ENCODE measurements at regions not wholly inside any gene's neighbourhood (a gene's known extent, or its start where the extent isn't known, plus 50 kb on each side); places are given as distances from the start of the nearest gene placed in this dataset.
"Not testable (repeated sequence)": the region's sequence is repeated elsewhere in the genome, so short reads cannot be mapped to it uniquely, and the experiment has no call there.

DNA sequence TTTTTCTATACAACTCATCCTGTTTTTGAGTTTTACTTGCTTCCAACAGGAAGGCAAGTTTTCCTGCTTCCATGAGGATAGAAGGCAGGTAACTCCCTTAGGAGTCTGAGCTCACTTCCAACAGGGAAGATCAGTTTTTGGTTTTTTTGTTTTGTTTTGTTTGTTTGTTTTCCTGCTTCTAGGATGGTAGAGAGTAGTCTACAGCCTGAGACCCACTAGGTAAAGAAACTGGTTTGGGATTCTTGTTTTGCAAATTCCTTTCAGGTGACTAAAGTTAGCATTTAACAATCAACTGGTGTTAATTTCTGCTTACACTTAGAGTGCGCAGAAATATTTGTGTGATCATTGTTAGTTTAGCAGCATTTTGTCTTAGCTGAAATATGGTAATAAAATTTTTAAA, 227.8 kb upstream of the TACR3 start:
- Histone ChIP-seq H3K27me3 (ENCODE audit: low read length) (no peaks in the 10 kb centered on the region), H3K79me2 (ENCODE audit: low read length) (no peaks in the 10 kb centered on the region), H3K9ac (ENCODE audit: low read length) (no peak overlapping the region), H3K4me1 (ENCODE audit: insufficient read depth, low read length) (no peaks in the 10 kb centered on the region), H4K20me1 (ENCODE audit: low read length) (no peaks in the 10 kb centered on the region), H3K9me3 (ENCODE audit: low read length) (no peaks in the 10 kb centered on the region), H3K36me3 (ENCODE audit: low read depth, low read length) (no peaks in the 10 kb centered on the region), H2AFZ (ENCODE audit: low read length) (no peak overlapping the region), H3K27ac (ENCODE audit: low read length) (no peak overlapping the region), H3K9me2 (replicated peaks; ENCODE audit: low read length) (no peaks in the 10 kb centered on the region), H3K4me2 (ENCODE audit: low read length) (no peak overlapping the region), H3F3A (ENCODE audit: low read length, unreplicated experiment) (no peaks in the 10 kb centered on the region), H3K4me3 (ENCODE audit: low read length) (no peak overlapping the region)
- no peak for ATAC-seq
- BruUV-seq (replicated peaks), result no TSS peak
- intact Hi-C loops (cut with micrococcal nuclease), result no loop called here
- TF ChIP-seq EZH2phosphoT487 (IDR thresholded peaks at IDR 0.05; ENCODE audit: borderline replicate concordance, low read length) (no peak), EZH2 (IDR thresholded peaks at IDR 0.05; ENCODE audit: low read length, unreplicated experiment) (no peak)
- TF ChIP-seq, protein P1, sequence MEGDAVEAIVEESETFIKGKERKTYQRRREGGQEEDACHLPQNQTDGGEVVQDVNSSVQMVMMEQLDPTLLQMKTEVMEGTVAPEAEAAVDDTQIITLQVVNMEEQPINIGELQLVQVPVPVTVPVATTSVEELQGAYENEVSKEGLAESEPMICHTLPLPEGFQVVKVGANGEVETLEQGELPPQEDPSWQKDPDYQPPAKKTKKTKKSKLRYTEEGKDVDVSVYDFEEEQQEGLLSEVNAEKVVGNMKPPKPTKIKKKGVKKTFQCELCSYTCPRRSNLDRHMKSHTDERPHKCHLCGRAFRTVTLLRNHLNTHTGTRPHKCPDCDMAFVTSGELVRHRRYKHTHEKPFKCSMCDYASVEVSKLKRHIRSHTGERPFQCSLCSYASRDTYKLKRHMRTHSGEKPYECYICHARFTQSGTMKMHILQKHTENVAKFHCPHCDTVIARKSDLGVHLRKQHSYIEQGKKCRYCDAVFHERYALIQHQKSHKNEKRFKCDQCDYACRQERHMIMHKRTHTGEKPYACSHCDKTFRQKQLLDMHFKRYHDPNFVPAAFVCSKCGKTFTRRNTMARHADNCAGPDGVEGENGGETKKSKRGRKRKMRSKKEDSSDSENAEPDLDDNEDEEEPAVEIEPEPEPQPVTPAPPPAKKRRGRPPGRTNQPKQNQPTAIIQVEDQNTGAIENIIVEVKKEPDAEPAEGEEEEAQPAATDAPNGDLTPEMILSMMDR (conservative IDR thresholded peaks at IDR 0.05; ENCODE audit: low read depth, low read length), result no peak
- DNase-seq, result no peak
- POLR2A ChIA-PET (ENCODE audit: unreplicated experiment), result no interaction called here
- CTCF ChIA-PET, result no interaction called here

DNA sequence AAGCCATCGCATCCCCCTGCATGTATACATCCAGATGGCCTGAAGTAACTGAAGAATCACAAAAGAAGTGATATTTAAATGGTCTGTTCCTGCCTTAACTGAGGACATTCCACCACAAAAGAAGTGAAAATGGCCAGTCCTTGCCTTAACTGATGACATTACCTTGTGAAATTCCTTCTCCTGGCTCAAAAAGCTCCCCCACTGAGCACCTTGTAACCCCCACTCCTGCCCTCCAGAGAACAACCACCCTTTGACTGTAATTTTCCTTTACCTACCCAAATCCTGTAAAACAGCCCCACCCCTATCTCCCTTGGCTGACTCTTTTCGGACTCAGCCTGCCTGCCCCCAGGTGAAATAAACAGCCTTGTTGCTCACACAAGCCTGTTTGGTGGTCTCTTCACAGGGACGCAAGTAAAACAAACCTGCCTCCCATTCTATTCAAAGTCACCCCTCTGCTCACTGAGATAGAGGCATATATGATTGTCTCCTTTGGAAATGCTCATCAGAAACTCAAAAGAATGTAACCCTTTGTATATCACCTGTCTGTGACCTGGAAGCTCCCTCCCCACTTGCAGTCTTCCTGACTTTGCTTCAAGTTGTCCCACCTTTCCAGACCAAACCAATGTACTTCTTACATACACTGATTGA, 227.0 kb upstream of the TACR3 start:
- H3K27ac ChIP-seq (ENCODE audit: low read length); DNase-seq; H3K36me3 ChIP-seq (ENCODE audit: low read depth, low read length); intact Hi-C loops (cut with micrococcal nuclease); H3K9me3 ChIP-seq (ENCODE audit: low read length); H3K27me3 ChIP-seq (ENCODE audit: low read length); CTCF ChIA-PET; BruUV-seq (replicated peaks); H3K4me1 ChIP-seq (ENCODE audit: insufficient read depth, low read length); H3F3A ChIP-seq (ENCODE audit: low read length, unreplicated experiment); POLR2A ChIA-PET (ENCODE audit: unreplicated experiment); H2AFZ ChIP-seq (ENCODE audit: low read length); ATAC-seq; H3K9ac ChIP-seq (ENCODE audit: low read length); H3K9me2 ChIP-seq (replicated peaks; ENCODE audit: low read length); H3K79me2 ChIP-seq (ENCODE audit: low read length); H3K4me3 ChIP-seq (ENCODE audit: low read length); H3K4me2 ChIP-seq (ENCODE audit: low read length); H4K20me1 ChIP-seq (ENCODE audit: low read length): not testable (repeated sequence)

DNA sequence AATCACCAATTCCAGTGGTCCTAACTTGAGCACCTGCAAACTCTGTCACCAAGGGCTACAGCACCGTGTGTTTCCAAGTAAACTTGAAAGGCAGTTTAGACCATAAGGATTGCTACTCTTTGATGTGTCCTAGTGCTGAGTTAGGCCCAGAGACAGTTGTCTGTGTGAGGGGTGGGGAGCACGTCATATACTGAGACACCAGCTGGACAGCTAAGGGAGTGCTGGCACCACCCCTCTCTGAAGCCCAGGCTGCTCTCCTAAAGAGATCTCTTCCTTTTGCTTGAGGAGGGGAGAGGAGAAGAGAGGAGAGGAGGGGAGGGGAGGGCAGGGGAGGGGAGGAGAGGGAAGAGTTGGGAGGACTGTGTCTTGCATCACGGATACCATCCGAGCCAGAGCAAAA, 218.7 kb upstream of the TACR3 start:
- no peak for ATAC-seq
- POLR2A ChIA-PET (ENCODE audit: unreplicated experiment), result no interaction called here

More for the DNA sequence above, 218.7 kb upstream of the TACR3 start:
- H3K27me3 ChIP-seq (ENCODE audit: low read length), result no peaks in the 10 kb centered on the region
- no peaks in the 10 kb centered on the region for H3K79me2 ChIP-seq (ENCODE audit: low read length)
- no peak overlapping the region for H3K4me3 ChIP-seq (ENCODE audit: low read length)
- H4K20me1 ChIP-seq (ENCODE audit: low read length), result no peaks in the 10 kb centered on the region
- CTCF ChIA-PET, result no interaction called here
- no peak overlapping the region for H3K27ac ChIP-seq (ENCODE audit: low read length)
- H3K9ac ChIP-seq (ENCODE audit: low read length), result no peak overlapping the region
- H2AFZ ChIP-seq (ENCODE audit: low read length), result no peak overlapping the region
- H3K9me2 ChIP-seq (replicated peaks; ENCODE audit: low read length), result no peaks in the 10 kb centered on the region
- H3F3A ChIP-seq (ENCODE audit: low read length, unreplicated experiment), result no peaks in the 10 kb centered on the region
- TF ChIP-seq EZH2phosphoT487 (IDR thresholded peaks at IDR 0.05; ENCODE audit: borderline replicate concordance, low read length) (no peak), EZH2 (IDR thresholded peaks at IDR 0.05; ENCODE audit: low read length, unreplicated experiment) (no peak)
- TF ChIP-seq, protein P1 (conservative IDR thresholded peaks at IDR 0.05; ENCODE audit: low read depth, low read length), result no peak
- H3K4me1 ChIP-seq (ENCODE audit: insufficient read depth, low read length), result no peaks in the 10 kb centered on the region
- no peak for DNase-seq
- no peaks in the 10 kb centered on the region for H3K36me3 ChIP-seq (ENCODE audit: low read depth, low read length)
- no peaks in the 10 kb centered on the region for H3K9me3 ChIP-seq (ENCODE audit: low read length)
- no peak overlapping the region for H3K4me2 ChIP-seq (ENCODE audit: low read length)
- no TSS peak for BruUV-seq (replicated peaks)
- intact Hi-C loops (cut with micrococcal nuclease), result no loop called here

Measured in PC-3 (cell line).